ENCODE measurements at regions not wholly inside any gene's neighbourhood (a gene's known extent, or its start where the extent isn't known, plus 50 kb on each side); places are given as distances from the start of the nearest gene placed in this dataset.

- no peak overlapping the region for H3K4me2 ChIP-seq (ENCODE audit: insufficient read depth, insufficient read length, low read length)
- WGBS (ENCODE audit: extremely low coverage, insufficient read length, low lambda C conversion rate), result no CpG with 5 or more reads among the region's 1 CpG
- H4K5ac ChIP-seq (ENCODE audit: insufficient read length, low read depth, low read length), result no peak overlapping the region
- no peak overlapping the region for H2BK120ac ChIP-seq (ENCODE audit: low read depth, low read length, poor library complexity, severe bottlenecking)
- H3K27me3 ChIP-seq (ENCODE audit: insufficient read depth, low read length), result no peaks in the 10 kb centered on the region
- H3T11ph ChIP-seq (ENCODE audit: low read length), result no peak overlapping the region
- H3K9me3 Mint-ChIP-seq, result no peaks in the 10 kb centered on the region
- no peak for DNase-seq
- no peak overlapping the region for H2BK20ac ChIP-seq (ENCODE audit: low read depth, low read length, poor library complexity, severe bottlenecking)
- H3K36me3 Mint-ChIP-seq (ENCODE audit: insufficient read depth in 1 of 3, low read depth in 3 of 3), result no peaks in the 10 kb centered on the region
- no peak overlapping the region for H3K14ac ChIP-seq (ENCODE audit: insufficient read depth, low read length)
- no peaks in the 10 kb centered on the region for H3K79me1 ChIP-seq (ENCODE audit: insufficient read depth, low read depth, low read length, poor library complexity, severe bottlenecking)
- no peaks in the 10 kb centered on the region for H3K79me2 ChIP-seq (ENCODE audit: insufficient read depth, low read length)
- no peak overlapping the region for H2BK5ac ChIP-seq (ENCODE audit: insufficient read length, low read length)
- H3K9me3 ChIP-seq (ENCODE audit: control insufficient read depth, low read depth, low read length), result no peaks in the 10 kb centered on the region
- H3K18ac ChIP-seq (ENCODE audit: insufficient read length, low read depth, low read length), result no peak overlapping the region
- H3K27ac Mint-ChIP-seq, result peak overlapping the region in 1 of 3 experiments; percentile 9; a peak in 1 of 7 replicates
- H4K20me1 ChIP-seq (ENCODE audit: control insufficient read depth, insufficient read depth, insufficient read length), result no peaks in the 10 kb centered on the region
- TF ChIP-seq CTCF (conservative IDR thresholded peaks at IDR 0.05), result no peak
- H3K4ac ChIP-seq (ENCODE audit: low read depth, low read length), result no peak overlapping the region
- no peaks in the 10 kb centered on the region for H3K23me2 ChIP-seq (ENCODE audit: insufficient read length, low read depth, low read length, poor library complexity, severe bottlenecking)
- H3K4me1 Mint-ChIP-seq, result no peaks in the 10 kb centered on the region
- no peak overlapping the region for H3K4me3 Mint-ChIP-seq
- H3K4me1 ChIP-seq (ENCODE audit: insufficient read depth, low read length), result no peaks in the 10 kb centered on the region
- no peak overlapping the region for H2BK15ac ChIP-seq (ENCODE audit: low read depth, low read length)
- no peak overlapping the region for H3K27ac ChIP-seq (ENCODE audit: insufficient read length, low read depth, low read length)
- H3K56ac ChIP-seq (ENCODE audit: insufficient read length, low read depth, low read length), result no peak overlapping the region
- H3K27me3 Mint-ChIP-seq (ENCODE audit: low read depth), result no peaks in the 10 kb centered on the region; the same call in 1 of the 2 replicates
- no peak overlapping the region for H3K23ac ChIP-seq (ENCODE audit: insufficient read length, low read depth, low read length)
- H2BK12ac ChIP-seq (ENCODE audit: insufficient read length, low read depth, low read length), result no peak overlapping the region
- no peak overlapping the region for H2AFZ ChIP-seq (ENCODE audit: low read length)
- no peak overlapping the region for H4K91ac ChIP-seq (ENCODE audit: insufficient read length, low read depth, low read length)
- no peak overlapping the region for H2AK5ac ChIP-seq (ENCODE audit: insufficient read length, low read length)
- H4K8ac ChIP-seq (replicated peaks; ENCODE audit: insufficient read length, low read depth, low read length), result no peak overlapping the region
- H3K9ac ChIP-seq (ENCODE audit: extremely low read depth, insufficient read length, low read length), result no peak overlapping the region
Measured at GRCh38 chr7:106193661-106194060, 81.5 kb upstream of the SYPL1 start.
